ENCODE measurements at regions not wholly inside any gene's neighbourhood (a gene's known extent, or its start where the extent isn't known, plus 50 kb on each side); places are given as distances from the start of the nearest gene placed in this dataset.
"Not testable (repeated sequence)": the region's sequence is repeated elsewhere in the genome, so short reads cannot be mapped to it uniquely, and the experiment has no call there.

DNA sequence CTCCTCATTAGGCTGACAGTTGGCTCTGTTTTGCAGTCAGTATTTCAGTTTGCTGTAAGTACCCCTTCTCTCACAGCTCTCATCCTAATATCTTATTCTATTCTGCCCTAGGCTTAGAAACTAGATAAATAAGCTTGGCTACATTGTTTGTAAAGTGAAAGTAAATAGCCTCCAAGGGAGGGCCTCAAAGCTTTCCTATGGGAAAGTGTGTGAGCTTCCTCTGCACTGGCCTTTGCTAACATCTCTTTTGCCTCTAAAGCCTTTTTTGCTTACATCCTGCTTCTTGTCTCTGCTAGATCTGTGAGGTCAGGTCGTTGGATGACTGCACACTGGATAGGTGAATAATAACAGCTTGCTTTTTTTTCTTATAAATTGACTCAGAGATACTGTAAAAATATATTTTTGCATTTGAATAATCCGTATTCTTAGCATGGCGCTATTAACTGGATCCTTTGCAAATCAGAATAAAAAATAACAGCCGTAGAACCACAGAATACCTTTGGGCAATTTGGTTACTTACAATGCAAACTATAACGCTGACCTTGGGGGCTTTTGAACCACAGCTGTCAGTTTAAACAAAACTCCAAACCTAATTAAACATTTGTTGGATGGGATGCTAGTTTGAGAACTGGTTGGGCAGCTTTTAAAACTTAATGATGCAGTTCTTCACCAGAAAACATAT lies 55.1 kb downstream of the TTC6 start:
- in situ Hi-C loops (cut with HindIII; ENCODE audit: low sequenced_read_pairs), result no loop called here

DNA sequence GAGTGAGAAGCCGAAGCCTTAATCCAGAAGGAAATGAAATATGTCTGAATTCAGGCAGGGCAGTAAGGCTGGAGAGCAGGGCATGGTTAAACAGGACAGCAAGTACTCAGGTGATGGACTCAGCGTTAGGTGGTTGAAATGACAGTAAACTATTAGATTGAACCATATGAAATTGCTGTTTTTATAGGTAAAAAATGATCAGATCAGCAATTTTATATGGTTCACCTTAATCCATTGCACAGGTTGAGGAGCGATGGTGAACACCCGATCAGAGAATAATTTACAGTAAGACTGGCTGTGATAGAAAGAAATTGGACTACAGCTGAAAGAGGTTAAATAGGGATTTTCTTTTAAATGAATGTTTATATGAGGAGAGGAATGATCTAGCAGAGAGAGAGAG lies 56.6 kb downstream of the TTC6 start:
- DNase-seq (ENCODE audit: low spot score), result no peak
- in situ Hi-C loops (cut with HindIII; ENCODE audit: low sequenced_read_pairs), result no loop called here

More for the DNA sequence above, 55.1 kb downstream of the TTC6 start:
- DNase-seq (ENCODE audit: low spot score), result no peak

DNA sequence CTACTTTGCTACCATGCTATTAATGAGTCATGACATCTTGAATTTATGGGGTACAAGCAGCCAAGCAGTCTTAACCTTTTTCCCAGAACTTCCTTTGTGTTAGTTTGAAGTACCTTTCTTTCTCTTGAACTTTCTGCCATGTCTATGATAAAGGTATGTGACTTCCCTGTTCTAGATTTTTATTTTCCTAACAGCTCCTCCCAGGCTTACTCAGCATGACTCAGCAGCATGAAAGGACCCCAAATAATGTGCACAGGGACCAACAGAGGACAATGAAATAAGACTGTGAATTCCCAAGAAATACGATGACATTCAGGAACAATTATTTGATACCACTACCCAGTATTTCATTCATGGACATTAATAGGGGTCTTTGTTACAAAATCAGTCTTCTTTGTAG lies 60.0 kb downstream of the TTC6 start:
- no peak for DNase-seq (ENCODE audit: low spot score)
- in situ Hi-C loops (cut with HindIII; ENCODE audit: low sequenced_read_pairs), result no loop called here

DNA sequence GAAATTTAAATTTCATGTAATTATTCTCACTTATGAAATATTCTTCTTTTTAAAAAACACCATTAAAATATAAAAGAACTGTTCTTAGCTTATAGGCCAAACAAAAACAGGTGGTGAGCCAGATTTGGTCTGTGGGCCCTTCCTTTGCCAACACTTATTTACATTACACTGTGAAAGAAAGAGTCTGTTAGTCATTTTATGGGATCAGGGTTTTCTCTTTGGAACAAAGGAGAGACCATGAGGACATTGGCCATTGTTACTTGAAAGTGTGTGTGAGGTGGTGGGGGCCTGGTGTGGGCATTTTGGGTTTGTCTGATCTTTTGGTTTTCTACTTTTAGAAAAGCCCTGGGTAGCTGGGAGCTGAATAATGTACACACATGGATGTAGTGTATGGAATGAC lies 62.7 kb downstream of the TTC6 start:
- no peak for DNase-seq (ENCODE audit: low spot score)
- in situ Hi-C loops (cut with HindIII; ENCODE audit: low sequenced_read_pairs), result no loop called here

DNA sequence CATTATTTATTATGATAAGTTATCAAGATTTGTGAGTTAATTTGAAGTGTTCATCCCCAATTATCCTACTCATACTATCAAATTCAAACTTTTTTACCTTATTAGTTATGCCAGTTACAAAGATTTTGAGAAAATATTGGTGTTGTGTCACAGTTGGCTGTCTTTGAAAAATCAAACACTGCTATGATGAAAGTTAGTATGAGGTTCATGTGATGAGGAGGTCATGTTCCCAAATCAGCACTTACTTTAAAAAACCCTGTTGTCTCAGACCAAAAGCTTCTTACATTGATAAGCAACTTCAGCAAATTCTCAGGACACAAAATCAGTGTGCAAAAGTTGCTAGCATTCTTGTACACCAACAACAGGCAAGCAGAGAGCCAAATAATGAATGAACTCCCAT lies 68.1 kb downstream of the TTC6 start:
- no peak for DNase-seq (ENCODE audit: low spot score)
- in situ Hi-C loops (cut with HindIII; ENCODE audit: low sequenced_read_pairs), result no loop called here

DNA sequence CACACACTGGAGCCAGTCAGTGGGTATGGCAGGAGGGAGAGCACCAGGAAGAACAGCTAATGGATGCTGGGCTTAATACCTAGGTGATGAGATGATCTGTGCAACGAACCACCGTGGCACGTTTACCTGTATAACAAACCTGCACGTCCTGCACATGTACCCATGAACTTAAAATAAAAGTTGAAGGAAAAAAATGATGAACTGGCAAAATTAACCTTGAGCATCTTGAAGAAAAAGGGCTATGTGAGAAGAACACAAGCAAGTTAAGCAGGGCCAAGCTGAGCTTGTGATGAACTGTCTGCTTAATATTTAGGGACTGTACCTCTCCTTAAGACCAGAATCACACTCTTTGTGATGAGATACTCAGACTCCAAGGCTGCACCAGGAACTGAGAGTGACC lies 70.0 kb downstream of the TTC6 start:
- no peak for DNase-seq (ENCODE audit: low spot score)
- in situ Hi-C loops (cut with HindIII; ENCODE audit: low sequenced_read_pairs), result no loop called here

DNA sequence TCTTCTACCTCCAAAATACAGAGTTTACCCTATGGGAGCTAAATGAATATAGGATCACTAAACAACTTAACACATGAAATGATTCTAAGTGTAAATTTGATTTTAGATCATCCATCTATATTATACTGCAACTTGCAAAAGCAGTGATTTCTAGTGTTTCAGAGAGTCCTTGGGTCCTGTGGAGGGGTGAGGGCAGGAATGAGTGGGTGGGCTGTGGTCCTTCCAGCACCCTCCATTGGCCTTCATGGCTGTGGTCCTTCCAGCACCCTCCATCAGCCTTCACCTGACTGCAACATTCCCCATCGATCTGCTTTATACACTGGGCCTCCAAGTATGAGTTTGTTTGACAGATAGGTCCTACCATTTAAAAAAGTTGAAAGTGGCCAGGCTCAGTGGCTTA lies 70.5 kb downstream of the TTC6 start:
- in situ Hi-C loops (cut with HindIII; ENCODE audit: low sequenced_read_pairs), result no loop called here
- no peak for DNase-seq (ENCODE audit: low spot score)

DNA sequence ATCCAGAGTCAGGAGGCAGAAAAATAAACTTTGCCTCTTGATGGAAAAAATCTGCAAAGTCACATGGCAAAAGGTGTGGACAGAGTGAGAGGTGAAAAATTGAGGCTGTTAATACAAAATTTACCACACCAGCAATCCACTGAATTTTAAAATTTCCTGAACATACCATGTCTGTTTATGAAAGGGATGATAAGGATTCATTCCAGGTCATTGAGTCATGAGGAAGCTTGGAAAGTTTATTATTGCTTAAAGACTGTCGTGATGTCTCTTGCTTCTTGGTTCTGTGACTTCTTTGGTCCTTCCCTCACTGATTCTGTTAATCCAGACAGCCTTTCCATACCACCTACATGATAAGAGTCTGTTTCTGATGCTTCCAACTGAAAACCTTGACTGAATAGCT lies 73.2 kb downstream of the TTC6 start:
- in situ Hi-C loops (cut with HindIII; ENCODE audit: low sequenced_read_pairs), result no loop called here
- DNase-seq (ENCODE audit: low spot score), result no peak

DNA sequence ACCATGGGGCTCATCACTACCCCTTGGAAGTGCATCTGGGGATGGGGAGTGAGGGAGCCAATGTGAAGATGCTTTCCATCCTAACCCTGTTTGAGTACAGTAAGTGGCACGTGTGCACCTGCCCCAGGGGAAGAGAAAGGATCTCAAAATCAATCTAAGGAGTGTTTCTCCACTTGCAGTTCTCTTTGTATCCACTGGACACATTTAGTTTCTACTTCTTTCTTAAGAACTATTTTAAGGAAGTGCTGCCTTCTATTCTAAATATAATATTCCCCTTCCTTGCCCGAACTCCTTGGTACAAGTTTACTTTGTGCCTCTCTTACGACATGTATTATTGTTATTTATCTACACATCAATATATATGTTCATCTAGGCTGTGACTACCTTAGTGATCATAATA lies 73.8 kb downstream of the TTC6 start:
- DNase-seq (ENCODE audit: low spot score), result no peak
- in situ Hi-C loops (cut with HindIII; ENCODE audit: low sequenced_read_pairs), result no loop called here

DNA sequence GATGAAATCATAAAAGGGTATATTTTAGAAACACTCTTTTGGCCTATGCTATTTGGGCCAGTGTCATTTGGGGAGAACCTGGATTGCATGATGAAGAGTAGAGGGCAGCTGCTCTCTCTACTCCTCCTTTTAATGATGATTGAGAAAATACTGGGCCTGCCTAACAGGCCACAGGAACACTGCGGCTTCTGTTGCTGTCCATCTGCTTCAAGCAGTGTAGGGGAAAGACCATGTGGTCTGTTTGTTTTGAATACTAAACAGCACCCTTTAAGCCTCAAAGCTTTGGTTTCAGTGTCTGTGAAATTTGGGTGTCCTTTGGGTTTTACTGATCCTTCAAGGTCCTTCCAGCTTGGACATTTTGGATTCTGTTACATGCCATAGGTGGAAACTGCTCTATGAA lies 78.0 kb downstream of the TTC6 start:
- DNase-seq (ENCODE audit: low spot score), result no peak
- in situ Hi-C loops (cut with HindIII; ENCODE audit: low sequenced_read_pairs), result no loop called here

DNA sequence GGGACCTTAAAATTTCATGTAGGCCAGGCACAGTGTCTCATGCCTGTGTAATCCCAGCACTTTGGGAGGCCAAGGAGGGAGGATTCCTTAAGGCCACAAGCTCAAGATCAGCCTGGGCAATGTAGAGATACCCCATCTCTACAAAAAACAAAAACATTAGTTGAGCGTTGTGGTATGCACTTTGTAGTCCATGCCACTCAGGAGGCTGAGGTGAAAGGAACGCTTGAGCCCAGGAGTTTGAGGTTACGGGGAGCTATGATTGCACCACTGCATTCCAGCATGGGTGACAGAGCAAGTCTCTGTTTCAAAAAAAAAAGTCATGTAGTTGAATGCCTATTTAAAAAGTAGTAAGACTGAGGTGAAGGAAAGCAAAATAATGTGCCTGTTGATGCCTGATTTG lies 83.5 kb downstream of the TTC6 start:
- DNase-seq (ENCODE audit: low spot score), result no peak
- in situ Hi-C loops (cut with HindIII; ENCODE audit: low sequenced_read_pairs), result no loop called here

DNA sequence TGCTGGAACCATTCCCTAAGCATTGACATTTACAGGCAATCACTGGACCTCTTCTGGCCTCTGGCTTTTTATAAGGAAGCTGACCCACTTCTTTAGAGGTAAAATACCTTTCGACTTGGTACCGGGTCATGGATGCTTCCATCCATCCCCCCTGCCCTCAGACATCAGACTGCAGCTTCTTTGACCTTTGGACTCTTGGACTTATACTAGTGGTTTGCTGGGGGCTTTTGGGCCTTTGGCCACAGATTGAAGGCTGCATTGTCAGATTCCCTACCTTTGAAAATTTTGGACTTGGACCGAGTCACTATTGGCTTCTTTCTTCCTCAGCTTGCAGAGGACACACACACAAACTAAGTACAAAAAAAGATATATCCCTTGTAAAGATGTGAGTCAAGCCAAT lies 86.1 kb downstream of the TTC6 start:
- in situ Hi-C loops (cut with HindIII; ENCODE audit: low sequenced_read_pairs), result no loop called here
- DNase-seq (ENCODE audit: low spot score), result no peak

DNA sequence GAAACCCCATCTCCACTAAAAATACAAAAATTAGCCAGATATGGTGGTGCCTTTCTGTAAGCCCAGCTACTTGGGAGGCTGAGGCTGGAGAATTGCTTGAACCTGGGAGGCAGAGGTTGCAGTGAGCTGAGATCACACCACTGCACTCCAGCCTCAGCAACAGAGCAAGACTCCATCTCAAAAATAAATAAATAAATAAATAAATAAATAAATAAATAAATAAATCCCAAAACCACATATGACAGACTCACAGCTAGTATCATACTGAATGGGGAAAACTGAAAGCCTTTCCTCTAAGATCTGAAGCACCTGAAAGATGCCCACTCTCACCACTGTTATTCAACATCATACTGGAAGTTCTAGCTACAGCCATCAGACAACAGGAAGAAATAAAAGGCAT lies 97.3 kb downstream of the TTC6 start:
- in situ Hi-C loops (cut with HindIII; ENCODE audit: low sequenced_read_pairs); DNase-seq (ENCODE audit: low spot score): not testable (repeated sequence)

DNA sequence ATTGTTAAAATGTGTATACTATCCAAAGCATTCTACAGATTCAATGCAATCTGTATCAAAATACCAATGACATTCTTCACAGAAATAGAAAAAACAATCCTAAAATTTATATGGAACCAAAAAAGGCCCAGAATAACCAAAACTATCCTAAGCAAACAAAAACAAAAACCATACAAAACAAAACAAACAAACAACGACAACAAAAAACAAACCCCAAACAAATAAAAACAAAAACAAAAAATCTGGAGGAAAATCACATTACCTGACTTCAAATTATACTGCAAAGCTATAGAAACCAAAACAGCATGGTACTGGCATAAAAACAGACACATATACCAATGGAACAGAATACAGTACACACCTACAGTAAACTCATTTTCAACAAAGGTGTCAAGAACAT lies 98.0 kb downstream of the TTC6 start:
- DNase-seq (ENCODE audit: low spot score); in situ Hi-C loops (cut with HindIII; ENCODE audit: low sequenced_read_pairs): not testable (repeated sequence)

DNA sequence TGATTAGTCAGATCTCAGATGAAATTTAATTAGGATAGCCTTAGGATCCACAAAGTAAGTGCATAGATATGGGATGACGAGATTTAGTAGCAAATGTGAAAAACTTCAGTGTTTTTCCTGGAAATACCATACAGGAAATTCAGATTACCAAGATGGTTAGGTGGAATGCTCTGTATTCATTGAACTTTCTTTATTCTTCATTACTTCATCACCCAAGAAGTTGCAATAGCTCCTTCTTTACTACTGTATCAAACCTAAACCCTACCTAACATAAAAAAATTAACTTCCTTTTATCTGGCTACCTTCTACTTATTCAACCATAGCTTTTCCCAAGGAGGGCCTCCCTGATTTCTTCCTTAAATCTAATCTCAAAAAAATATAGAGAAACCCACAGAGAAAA lies 100.4 kb downstream of the TTC6 start:
- in situ Hi-C loops (cut with HindIII; ENCODE audit: low sequenced_read_pairs), result no loop called here
- DNase-seq (ENCODE audit: low spot score), result no peak

DNA sequence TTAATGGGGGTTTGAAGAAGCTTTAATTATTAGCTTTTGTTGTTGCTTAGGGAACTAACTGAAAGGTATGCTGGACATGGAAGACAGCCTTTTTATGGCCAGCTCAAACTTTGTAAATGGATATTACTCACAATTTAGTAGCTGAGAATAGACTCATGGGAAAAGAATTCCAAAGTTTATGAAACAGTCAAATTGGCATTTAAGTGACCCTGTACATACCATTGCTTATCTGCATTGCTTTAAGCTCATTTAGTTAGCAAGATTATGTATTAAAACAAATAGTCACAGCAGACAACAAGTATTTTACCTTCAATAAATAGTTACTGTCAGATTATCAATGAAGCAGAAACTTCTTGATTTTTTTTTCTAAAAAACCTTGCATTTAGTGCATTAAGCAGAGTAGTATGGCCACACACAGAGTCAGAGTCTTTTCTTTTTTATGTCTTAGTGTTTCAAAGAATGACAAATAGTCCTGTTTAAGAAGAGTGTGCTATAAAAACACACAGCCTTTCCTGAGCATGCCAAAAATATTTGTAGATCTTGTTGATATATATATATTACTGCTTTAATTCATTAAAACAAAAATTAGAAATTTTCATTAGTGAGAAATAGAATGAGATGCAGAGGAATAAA lies 102.2 kb downstream of the TTC6 start:
- in situ Hi-C loops (cut with HindIII; ENCODE audit: low sequenced_read_pairs), result no loop called here
- DNase-seq (ENCODE audit: low spot score), result no peak

DNA sequence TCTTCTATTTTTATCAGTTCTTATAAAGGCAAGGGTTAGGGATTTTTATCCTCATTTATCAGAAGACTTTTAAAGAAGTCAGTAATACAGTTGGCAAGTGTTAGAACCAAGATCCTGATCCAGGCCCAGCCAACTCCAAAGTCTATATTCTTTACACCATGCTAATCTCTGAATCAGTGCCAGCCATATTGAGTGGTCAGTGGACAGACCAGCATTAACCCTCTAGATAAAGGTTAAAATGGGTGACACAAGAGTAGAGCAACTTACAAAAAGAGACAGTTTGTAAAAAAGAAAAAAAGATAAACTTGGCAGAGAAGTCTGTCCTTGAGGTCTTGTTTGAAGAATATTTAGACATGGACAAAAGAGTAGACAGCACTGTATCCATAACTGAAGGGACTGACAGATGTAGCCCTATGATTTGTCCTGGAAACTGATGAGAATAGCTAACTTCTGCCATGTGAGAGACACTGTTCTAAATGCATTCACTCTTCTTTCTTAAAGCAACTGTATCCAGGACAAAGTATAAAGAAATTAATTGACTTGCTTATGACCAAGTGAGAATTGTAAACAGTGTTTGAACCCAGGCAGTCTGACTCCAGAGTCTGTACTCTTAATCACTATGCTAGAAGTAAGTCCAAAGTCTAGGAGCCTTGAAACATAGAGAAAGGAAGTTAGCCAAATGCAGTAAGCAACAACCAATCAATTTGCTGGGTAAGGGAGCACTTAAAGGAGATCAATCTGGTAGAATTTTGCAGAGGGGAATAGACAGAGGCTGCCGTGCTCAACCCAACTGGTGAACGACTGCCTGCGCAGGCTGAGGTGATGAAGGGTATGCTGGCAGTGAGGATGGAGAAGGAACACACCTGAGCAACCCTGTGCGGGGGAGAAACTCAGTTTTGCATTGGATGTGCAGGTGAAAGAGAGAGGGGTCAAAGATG lies 103.7 kb downstream of the TTC6 start:
- in situ Hi-C loops (cut with HindIII; ENCODE audit: low sequenced_read_pairs), result no loop called here
- no peak for DNase-seq (ENCODE audit: low spot score)

DNA sequence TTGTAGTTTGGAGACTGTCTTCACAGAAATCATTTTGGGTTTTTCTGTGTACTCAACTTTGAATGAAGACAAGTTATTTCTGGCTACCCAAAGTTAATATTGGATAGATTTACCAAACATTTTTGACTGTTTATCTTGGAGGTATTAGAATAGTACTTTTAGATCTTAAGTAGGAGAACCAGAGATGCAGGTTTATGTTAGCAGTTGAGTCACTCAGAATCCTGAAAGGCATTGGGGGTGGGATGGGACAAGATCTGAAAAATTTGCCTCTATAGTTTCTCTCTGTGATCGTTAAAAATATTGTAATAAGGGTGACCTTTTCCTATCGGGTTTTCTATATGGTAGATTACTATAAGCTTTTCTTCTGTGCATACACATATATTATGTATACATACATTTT lies 112.3 kb downstream of the TTC6 start:
- in situ Hi-C loops (cut with HindIII; ENCODE audit: low sequenced_read_pairs), result no loop called here

DNA sequence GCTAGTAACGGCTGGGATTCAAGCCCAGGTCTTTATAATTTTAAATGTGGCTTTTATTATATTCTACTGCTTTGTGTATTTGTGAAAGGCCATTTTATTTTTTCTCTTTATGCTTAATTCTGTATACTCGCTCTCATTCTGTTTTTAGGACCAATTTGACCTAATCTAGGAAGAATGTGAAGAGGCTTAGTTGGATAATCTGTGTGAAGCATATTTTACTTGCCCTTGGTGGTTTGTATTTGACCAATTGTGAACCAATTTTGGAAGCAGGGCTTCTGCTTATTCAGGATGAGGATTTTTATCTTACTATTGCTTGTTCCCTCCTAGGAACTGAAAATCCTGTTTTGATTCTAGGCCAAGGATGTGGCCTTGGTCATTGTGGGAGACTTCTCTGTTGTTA lies 113.1 kb downstream of the TTC6 start:
- no peak for DNase-seq (ENCODE audit: low spot score)
- in situ Hi-C loops (cut with HindIII; ENCODE audit: low sequenced_read_pairs), result no loop called here

More for the DNA sequence above, 112.3 kb downstream of the TTC6 start:
- DNase-seq (ENCODE audit: low spot score), result no peak

All from G401 (cell line).